ENCODE measurements at regions not wholly inside any gene's neighbourhood (a gene's known extent, or its start where the extent isn't known, plus 50 kb on each side); places are given as distances from the start of the nearest gene placed in this dataset.

DNA sequence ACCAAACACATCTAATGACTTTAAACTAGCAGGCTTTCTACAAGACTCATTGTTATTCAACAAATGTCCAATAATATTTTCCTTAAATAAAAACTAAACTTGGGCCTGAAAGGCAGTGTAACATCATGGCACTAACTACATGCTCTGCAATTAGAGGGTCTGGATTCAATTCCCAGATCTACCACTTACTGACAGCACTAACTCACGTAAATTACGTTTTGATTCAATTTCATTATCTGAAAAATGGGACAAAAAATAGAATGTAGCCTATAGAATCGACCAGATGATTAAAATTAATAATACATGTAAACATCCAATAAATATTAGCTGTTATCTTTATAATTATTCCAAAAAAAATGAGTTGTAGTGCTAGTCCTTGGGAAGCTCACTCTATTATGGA, 98.0 kb upstream of the DDX18 start (continued):
- TF ChIP-seq, protein P1, sequence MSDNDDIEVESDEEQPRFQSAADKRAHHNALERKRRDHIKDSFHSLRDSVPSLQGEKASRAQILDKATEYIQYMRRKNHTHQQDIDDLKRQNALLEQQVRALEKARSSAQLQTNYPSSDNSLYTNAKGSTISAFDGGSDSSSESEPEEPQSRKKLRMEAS (IDR thresholded peaks at IDR 0.05): no peak
- TF ChIP-seq RAD21 (IDR thresholded peaks at IDR 0.05; ENCODE audit: low read depth): no peak

GRCh38 chr2:117717072-117717471, 97.4 kb upstream of the DDX18 start:
- Histone ChIP-seq H3K27me3 (ENCODE audit: insufficient read depth, low read length) (no peaks in the 10 kb centered on the region), H3K4me2 (ENCODE audit: low read length) (no peak overlapping the region), H2AFZ (ENCODE audit: low read depth, low read length, poor library complexity, severe bottlenecking) (no peak overlapping the region), H3K9me2 (ENCODE audit: insufficient read depth) (no peaks in the 10 kb centered on the region), H3K27ac (ENCODE audit: low read depth, low read length) (no peak overlapping the region), H3K36me3 (ENCODE audit: control insufficient read depth in 1 of 2, insufficient read depth in 2 of 2, low read length in 2 of 2) (no peaks in the 10 kb centered on the region), H3K4me1 (ENCODE audit: control insufficient read depth in 1 of 2, insufficient read depth in 2 of 2, low read length in 2 of 2) (no peaks in the 10 kb centered on the region), H3K9ac (ENCODE audit: low read length) (no peak overlapping the region), H3K9me3 (ENCODE audit: control insufficient read depth in 1 of 2, insufficient read depth in 1 of 2, low read depth in 1 of 2, low read length in 2 of 2) (no peaks in the 10 kb centered on the region), H3K79me2 (ENCODE audit: insufficient read depth, low read length) (no peaks in the 10 kb centered on the region), H4K20me1 (ENCODE audit: insufficient read depth) (no peaks in the 10 kb centered on the region), H3K4me3 (replicated peaks in 1 of 2; ENCODE audit: low read depth in 1 of 2, low read length in 2 of 2) (no peak overlapping the region)
- intact Hi-C loops (cut with micrococcal nuclease): no loop called here
- CTCF ChIA-PET: no interaction called here
- BruUV-seq (replicated peaks): no TSS peak
- POLR2A ChIA-PET: no interaction called here
- no peak for DNase-seq (ENCODE audit: low read depth, low spot score)
- RAD21 ChIA-PET (ENCODE audit: low non-redundant PET in 1 of 2, low total read pairs in 2 of 2, uncharacterized antibody in 2 of 2, unreplicated experiment in 2 of 2): no interaction called here
- TF ChIP-seq SP1 (IDR thresholded peaks at IDR 0.05; ENCODE audit: low read depth) (no peak), EZH2 (IDR thresholded peaks at IDR 0.05) (no peak), RAD21 (IDR thresholded peaks at IDR 0.05; ENCODE audit: low read depth) (no peak), EGR1 (IDR thresholded peaks at IDR 0.05; ENCODE audit: low read depth) (no peak), ZNF274 (IDR thresholded peaks at IDR 0.05; ENCODE audit: low read depth, low read length) (no peak), YY1 (IDR thresholded peaks at IDR 0.05; ENCODE audit: extremely low read depth, insufficient replicate concordance, low read depth, low read length) (no peak), SRF (IDR thresholded peaks at IDR 0.05; ENCODE audit: low read depth) (no peak), EZH2phosphoT487 (IDR thresholded peaks at IDR 0.05; ENCODE audit: borderline replicate concordance) (no peak), SIN3A (IDR thresholded peaks at IDR 0.05; ENCODE audit: low read depth) (no peak), REST (IDR thresholded peaks at IDR 0.05; ENCODE audit: low read depth) (no peak), ZBTB33 (IDR thresholded peaks at IDR 0.05; ENCODE audit: extremely low read depth, insufficient replicate concordance, low read length) (no peak), ZFX (IDR thresholded peaks at IDR 0.05) (no peak), CTCF (IDR thresholded peaks at IDR 0.05 in 2 of 3, conservative IDR thresholded peaks at IDR 0.05 in 1 of 3; ENCODE audit: borderline replicate concordance in 1 of 3, insufficient read depth in 1 of 3, low read depth in 2 of 3, low read length in 2 of 3) (no peak), POLR2AphosphoS5 (IDR thresholded peaks at IDR 0.05; ENCODE audit: low read depth, low read length) (no peak), ELF1 (IDR thresholded peaks at IDR 0.05; ENCODE audit: borderline replicate concordance, low read depth) (no peak), CBX3 (IDR thresholded peaks at IDR 0.05; ENCODE audit: low read depth) (no peak), CEBPB (IDR thresholded peaks at IDR 0.05; ENCODE audit: low read depth) (no peak)
- TF ChIP-seq, protein P2, sequence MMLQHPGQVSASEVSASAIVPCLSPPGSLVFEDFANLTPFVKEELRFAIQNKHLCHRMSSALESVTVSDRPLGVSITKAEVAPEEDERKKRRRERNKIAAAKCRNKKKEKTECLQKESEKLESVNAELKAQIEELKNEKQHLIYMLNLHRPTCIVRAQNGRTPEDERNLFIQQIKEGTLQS (IDR thresholded peaks at IDR 0.05): no peak
- TF ChIP-seq, protein P1 (IDR thresholded peaks at IDR 0.05): no peak
- no peak for ATAC-seq
